Activated T-cell treated with anti-CD3 and anti-CD28 coated beads, Interleukin-2, amount 50 U/mL, for 1 hour (primary cell): ENCODE measurements at regions not wholly inside any gene's neighbourhood (a gene's known extent, or its start where the extent isn't known, plus 50 kb on each side); places are given as distances from the start of the nearest gene placed in this dataset.
"Not testable (repeated sequence)": the region's sequence is repeated elsewhere in the genome, so short reads cannot be mapped to it uniquely, and the experiment has no call there.

ENCODE experiments used
- DNase-seq: peaks from one replicate; pipeline ENCODE4 v3.0.0-alpha.2; 2020

GRCh38 chr10:29879862-29880261 lies 179.5 kb downstream of the JCAD start:
- DNase-seq: no peak

GRCh38 chr10:29878492-29878891 lies 180.9 kb downstream of the JCAD start:
- no peak for DNase-seq

DNA sequence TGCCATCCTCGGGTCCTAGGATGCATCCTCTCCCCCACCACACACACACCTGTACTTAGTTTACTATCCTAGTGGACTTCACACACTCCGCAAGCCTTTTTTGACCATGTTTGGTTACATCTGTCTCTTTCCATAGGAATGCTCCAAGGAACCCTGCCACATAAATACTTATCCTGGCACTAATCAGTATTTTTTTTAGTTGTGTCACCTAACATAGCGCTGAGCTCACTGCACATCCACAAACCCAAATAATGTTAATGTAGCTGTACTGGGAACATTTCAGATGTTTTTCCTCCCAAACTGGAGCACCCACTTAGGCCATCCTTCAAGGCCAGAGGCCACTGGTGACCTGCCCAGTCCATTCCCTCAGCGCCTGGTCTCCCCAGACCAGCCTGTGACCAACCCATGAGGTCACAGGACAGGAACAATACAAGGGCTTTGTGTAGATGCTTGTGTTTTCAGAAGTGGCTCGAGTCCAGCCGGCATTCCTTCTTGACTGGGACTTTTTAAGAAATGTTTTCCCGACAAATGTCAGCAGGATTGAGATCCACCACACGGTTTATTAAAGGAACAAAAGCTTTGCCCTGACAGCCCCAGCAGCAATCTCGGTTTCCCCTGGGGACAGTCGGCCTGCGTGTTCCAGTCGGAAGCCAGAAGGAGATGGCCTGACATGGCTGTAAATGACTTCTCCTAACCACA lies 181.4 kb downstream of the JCAD start:
- DNase-seq: no peak

DNA sequence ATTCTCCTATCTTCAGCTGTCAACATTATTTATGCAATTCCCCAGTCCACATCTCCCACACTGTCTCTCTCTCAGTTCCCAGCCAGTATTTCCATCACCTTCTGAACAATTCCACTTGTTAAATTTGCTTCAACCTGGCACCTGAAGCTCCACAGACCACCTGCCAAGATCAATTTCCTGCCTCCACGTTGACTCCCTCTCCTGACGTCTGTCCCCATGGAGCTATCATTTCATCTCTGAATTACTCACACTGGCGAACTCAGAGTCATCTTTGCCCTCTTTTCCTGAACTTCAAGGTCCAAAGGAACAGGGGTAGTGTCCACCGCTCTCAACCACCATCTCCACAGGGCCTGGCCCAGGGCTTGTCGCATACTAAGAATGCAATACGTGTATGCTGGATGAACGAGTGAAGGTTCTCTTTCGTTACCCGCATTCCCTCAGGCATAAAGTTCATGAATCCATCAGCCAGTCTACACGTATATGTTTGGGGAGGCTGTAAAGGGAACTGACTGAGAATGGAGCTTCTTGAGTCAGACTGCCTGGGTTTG lies 183.3 kb downstream of the JCAD start:
- DNase-seq: no peak

DNA sequence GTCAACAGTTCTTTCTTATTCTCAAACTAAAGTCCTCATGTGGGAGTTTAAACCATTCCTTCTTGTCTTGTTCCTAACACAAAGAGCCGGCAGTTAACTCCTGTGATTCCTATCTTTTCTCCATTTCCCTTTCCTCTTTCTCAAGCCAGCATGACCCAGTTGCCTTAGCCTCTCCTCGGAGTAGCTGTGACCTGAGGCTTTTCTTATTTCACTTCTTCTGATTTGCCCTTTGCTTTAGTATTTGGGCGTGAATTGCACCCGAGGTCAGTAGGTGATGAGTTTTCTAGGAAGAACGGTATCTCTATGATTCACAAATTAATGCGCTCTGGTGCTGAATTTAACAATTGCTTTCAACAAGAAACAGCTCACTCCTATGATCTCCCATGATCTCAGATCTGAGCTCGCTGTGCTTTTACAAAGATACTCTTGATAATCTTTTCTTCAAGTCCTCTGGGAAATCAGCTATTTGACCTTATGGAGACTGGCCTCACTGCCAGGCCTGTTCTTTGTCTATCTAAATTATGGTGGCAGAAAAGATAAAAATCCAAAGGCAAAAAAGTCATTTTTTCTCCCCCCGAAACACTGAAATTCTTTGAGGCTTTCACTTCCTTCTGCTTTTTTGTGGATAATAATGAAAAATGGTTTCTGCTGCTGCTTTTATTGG lies 184.6 kb downstream of the JCAD start:
- DNase-seq: no peak

DNA sequence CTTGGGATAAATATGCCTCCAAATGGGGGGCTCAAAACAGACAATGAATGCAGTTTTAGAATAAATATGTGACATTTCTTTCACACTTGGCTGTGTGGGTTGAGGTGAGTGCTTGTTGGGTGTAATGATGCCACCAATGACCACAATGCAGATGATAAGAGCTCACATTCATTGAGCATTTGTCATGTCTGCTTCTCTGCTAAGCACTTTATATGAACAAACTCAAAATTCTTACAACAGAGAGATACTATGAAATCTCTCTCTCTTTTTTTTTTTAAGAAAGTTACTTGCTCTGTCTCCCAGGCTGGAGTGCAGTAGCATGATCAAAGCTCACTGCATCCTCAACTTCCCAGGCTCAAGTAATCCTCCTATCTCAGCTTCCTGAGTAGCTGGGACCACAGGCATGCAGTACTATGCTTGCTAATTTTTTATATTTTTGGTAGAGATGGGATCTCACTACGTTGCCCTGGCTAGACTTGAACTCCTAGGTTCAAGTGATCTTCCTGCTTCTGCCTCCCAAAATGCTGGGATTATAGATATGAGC lies 185.4 kb downstream of the JCAD start:
- DNase-seq: no peak

GRCh38 chr10:29870522-29871044 lies 188.8 kb downstream of the JCAD start:
- no peak for DNase-seq

- DNase-seq: no peak
Observed at GRCh38 chr10:29869593-29869992, 189.8 kb downstream of the JCAD start.

- DNase-seq: no peak
Observed at GRCh38 chr10:29866356-29866755, 193.0 kb downstream of the JCAD start.

GRCh38 chr10:29865700-29866355 lies 193.6 kb downstream of the JCAD start:
- DNase-seq: no peak

- DNase-seq: no peak
Observed at GRCh38 chr10:29862923-29863614, 196.3 kb downstream of the JCAD start.

GRCh38 chr10:29861811-29862505 lies 197.4 kb downstream of the JCAD start:
- DNase-seq: no peak

- DNase-seq: not testable (repeated sequence)
Observed at GRCh38 chr10:29861231-29861630, 198.2 kb downstream of the JCAD start.

- no peak for DNase-seq
Observed at GRCh38 chr10:29860166-29860565, 199.2 kb downstream of the JCAD start.

- DNase-seq: no peak
Observed at GRCh38 chr10:29859521-29860130, 199.8 kb downstream of the JCAD start.

DNA sequence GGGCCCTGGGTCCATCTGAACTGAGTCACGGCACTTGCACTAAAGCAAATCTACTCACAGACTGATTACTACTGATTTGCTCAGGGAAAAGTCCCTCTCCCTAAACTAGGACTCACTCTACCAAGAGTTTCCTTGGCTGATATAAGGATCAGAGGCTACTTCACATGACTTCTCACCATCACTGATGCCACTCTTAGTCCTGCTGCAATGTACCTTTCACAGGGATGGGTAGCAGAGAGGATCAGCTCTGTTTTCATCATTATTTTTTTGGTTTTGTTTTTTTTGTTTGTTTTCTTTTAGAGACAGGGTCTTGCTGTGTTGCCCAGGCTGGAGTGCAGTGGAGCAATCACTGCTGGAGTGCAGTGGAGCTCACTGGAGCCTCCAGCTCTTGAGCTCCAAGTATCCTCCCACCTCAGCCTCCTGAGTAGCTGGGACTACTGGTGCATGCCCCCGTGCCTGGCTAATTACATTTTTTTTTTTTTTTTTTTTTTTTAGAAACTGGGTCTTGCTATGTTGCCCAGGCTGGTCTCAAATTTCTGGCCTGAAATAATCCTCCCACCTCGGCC lies 200.6 kb downstream of the JCAD start:
- no peak for DNase-seq

DNA sequence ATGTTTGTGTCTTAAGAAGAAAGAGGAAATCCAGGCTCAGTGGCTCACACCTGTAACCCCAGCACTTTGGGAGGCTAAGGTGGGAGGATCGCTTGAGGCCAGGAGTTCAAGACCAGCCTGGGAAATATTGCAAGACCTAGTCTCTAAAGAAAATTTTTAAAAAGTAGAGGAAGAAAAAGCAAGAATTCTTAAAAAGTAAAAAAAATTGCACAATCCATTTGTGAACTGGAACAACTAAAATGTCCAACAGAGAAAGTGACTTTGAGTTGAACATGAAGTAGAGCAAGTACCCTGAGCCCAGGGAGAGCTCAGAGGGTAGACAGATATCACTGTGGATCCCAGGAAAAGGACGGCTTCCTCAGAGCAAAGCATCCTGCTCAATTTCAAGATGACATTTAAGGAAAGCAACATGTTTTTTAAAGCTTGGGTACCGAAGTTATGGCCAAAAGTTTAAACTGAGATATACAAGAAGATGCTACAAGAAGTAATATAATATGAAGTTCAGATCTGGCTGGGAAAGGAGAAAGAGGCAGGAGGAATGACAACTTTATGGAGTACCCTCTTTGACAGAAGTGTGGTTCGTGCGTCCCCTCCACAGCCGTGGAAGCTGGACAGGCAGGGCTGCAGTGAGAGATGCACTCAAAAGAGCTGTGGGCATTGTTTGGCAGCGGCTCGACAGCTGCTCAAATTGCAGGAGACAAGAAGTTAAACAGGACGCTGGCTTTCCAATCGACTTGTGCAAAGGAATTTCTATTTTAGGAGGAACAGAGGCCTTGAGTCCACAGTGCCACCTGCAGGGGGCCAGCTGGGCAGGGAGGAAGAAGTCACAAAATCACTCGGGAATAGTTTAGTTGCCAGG lies 201.3 kb downstream of the JCAD start:
- no peak for DNase-seq

- no peak for DNase-seq
Observed at GRCh38 chr10:29856295-29856694, 203.1 kb downstream of the JCAD start.

GRCh38 chr10:29853913-29854312 lies 205.5 kb downstream of the JCAD start:
- DNase-seq: no peak

DNA sequence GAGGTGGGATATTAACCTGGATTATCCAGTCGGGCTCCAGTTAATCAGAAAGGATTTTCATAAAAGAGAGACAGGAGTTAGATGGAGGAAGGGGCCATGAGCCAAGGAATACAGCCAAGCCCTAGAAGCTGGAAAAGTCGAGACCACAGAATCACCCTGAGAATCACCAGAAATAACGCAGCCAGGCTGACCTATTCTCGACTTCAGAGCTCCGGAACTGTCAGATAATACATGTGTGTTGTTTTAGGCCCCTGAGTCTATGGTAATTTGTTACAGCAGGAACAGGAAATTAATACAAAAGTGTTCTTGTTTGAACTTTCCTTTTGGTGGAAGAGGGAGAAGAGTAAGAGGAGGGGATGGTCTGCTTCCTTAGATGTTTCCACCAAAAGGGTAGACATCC lies 208.1 kb downstream of the JCAD start:
- no peak for DNase-seq
